Smooth muscle cell (in vitro differentiated cells): ENCODE measurements at regions not wholly inside any gene's neighbourhood (a gene's known extent, or its start where the extent isn't known, plus 50 kb on each side); places are given as distances from the start of the nearest gene placed in this dataset.

Source experiments
- DNase-seq: peaks from one replicate; lab custom pipeline; 2025; ENCODE audit not compliant: unreplicated experiment; lab: John Stamatoyannopoulos, UW
- H2AFZ ChIP-seq: fragments of 200-600 bp; sonication (generic); 2 replicates; pipeline ENCODE4 v1.6.0; 2016; ENCODE audit warnings: antibody characterized with exemption, low read depth, mild to moderate bottlenecking
- H3F3A ChIP-seq: fragments of 200-600 bp; sonication (generic); 2 replicates; pipeline ENCODE4 v1.6.0; 2017; ENCODE audit warnings: antibody characterized with exemption, low read depth
- H3K27ac ChIP-seq: fragments of 200-600 bp; sonication (generic); 2 replicates; pipeline ENCODE4 v1.5.1; 2016; ENCODE audit warnings: low read depth, mild to moderate bottlenecking
- H3K27me3 ChIP-seq: fragments of 200-600 bp; sonication (generic); 2 replicates; pipeline ENCODE4 v1.6.1; 2016; ENCODE audit warnings: low read depth, mild to moderate bottlenecking
- H3K36me3 ChIP-seq: fragments of 200-600 bp; sonication (generic); 2 replicates; pipeline ENCODE4 v1.5.1; 2016; ENCODE audit warnings: low read depth
- H3K4me1 ChIP-seq: fragments of 200-600 bp; sonication (generic); 2 replicates; pipeline ENCODE4 v1.5.1; 2016; ENCODE audit warnings: low read depth
- H3K4me2 ChIP-seq: fragments of 200-600 bp; sonication (generic); 2 replicates; pipeline ENCODE4 v1.6.0; 2016; ENCODE audit warnings: mild to moderate bottlenecking
- H3K4me3 ChIP-seq: fragments of 200-600 bp; sonication (generic); 2 replicates; pipeline ENCODE4 v1.5.1; 2016; ENCODE audit warnings: mild to moderate bottlenecking
- H3K79me2 ChIP-seq: fragments of 200-600 bp; sonication (generic); 2 replicates; pipeline ENCODE4 v1.6.0; 2016; ENCODE audit warnings: low read depth, mild to moderate bottlenecking
- H3K9ac ChIP-seq: fragments of 200-600 bp; sonication (generic); 2 replicates; pipeline ENCODE4 v1.6.0; 2016; ENCODE audit warnings: low read depth
- H3K9me3 ChIP-seq: fragments of 200-600 bp; sonication (generic); replicated peaks from 2 replicates; pipeline ENCODE4 v1.5.1; 2016; ENCODE audit warnings: low read depth
- H4K20me1 ChIP-seq: fragments of 200-600 bp; sonication (generic); 2 replicates; pipeline ENCODE4 v1.6.0; 2016; ENCODE audit warnings: low read depth
- WGBS: methylation state at CpG from one replicate; pipeline ENCODE4 v1.1.7; 2016; ENCODE audit warnings: low lambda C conversion rate; 5-methylcytosine and 5-hydroxymethylcytosine counted together
- TF ChIP-seq, protein P1 (sequence below): fragments of 200-600 bp; sonication (generic); IDR thresholded peaks from 2 replicates; pipeline ENCODE4 v1.5.1; 2017; ENCODE audit warnings: borderline replicate concordance, mild to moderate bottlenecking, antibody characterized with exemption; ENCODE audit not compliant: insufficient read depth, poor library complexity, severe bottlenecking

DNA sequence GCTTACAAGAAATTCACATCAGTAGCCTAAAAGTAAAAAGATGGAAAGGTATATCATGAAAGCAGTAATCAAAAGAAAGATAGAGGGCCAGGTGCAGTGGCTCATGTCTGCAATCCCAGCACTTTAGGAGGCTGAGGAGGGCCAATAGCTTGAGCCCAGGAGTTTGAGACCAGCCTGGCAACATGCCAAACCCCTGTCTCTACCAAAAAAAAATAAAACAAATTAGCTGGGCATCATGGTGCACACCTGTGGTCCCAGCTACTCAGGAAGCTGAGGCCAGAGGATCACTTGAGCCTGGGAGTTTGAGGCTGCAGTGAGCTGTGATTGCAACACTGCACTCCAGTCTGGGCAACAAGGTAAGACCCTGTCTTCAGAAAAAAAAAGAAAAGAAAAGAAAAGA, 55.5 kb downstream of the GSPT2 start:
- peaks cover under 1% of the 10 kb centered on the region for H3K4me1 ChIP-seq
- DNase-seq, result no peak

DNA sequence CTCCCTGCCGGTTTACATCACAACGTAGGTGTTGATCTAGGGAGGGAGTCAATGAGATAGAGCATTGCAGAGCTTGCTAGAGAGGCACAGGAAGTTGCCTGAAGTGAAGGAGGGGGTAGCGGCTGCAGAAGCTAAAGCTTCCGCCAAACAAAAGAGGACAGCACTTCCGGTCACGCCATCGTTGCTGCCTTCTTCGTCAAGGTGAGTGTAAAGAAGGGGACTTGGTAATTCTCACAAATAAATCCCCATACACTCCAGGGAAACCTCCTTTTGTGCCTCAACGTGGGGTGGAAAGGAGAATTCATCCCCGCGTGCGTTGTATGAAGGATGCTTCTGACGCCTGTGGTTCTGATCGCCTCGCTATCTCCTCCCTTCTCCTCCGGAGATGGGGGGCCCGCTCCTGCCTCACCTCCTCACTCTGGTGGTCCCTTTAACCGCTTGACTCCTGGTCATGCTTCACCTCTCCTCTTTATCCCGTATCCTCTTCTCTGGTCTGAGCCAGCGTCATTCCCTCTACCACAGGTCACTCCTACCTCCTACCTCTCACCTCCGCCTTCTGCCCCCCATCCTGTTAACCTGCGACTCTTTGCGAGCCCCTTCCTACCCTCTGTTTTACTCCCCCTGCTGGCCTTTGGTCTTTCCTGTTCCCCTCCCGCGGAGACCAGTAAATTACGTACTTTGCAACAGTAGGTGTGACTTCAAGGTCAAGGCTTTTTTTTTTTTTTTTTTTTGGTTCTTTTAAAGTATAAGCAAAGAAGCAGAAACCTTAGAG, 59.9 kb downstream of the GSPT2 start:
- Histone ChIP-seq H3K9me3 (no peaks in the 10 kb centered on the region), H3K36me3 (no peaks in the 10 kb centered on the region), H3K9ac (peak overlapping the region; percentile 47), H3K27me3 (no peaks in the 10 kb centered on the region), H3K4me3 (peak overlapping the region; percentile 61), H3K4me2 (peak overlapping the region; percentile 82), H3K79me2 (peaks cover 7% of the 10 kb centered on the region), H2AFZ (peak overlapping the region; percentile 80), H4K20me1 (no peaks in the 10 kb centered on the region), H3F3A (no peaks in the 10 kb centered on the region), H3K4me1 (peaks cover 2% of the 10 kb centered on the region), H3K27ac (no peak overlapping the region)
- DNase-seq, result no peak
- TF ChIP-seq, protein P1, sequence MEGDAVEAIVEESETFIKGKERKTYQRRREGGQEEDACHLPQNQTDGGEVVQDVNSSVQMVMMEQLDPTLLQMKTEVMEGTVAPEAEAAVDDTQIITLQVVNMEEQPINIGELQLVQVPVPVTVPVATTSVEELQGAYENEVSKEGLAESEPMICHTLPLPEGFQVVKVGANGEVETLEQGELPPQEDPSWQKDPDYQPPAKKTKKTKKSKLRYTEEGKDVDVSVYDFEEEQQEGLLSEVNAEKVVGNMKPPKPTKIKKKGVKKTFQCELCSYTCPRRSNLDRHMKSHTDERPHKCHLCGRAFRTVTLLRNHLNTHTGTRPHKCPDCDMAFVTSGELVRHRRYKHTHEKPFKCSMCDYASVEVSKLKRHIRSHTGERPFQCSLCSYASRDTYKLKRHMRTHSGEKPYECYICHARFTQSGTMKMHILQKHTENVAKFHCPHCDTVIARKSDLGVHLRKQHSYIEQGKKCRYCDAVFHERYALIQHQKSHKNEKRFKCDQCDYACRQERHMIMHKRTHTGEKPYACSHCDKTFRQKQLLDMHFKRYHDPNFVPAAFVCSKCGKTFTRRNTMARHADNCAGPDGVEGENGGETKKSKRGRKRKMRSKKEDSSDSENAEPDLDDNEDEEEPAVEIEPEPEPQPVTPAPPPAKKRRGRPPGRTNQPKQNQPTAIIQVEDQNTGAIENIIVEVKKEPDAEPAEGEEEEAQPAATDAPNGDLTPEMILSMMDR, result no peak
- 28% methylated on average over 26 of the region's 26 CpGs for WGBS

More for the DNA sequence above, 55.5 kb downstream of the GSPT2 start:
- Histone ChIP-seq H3K27ac (no peak overlapping the region), H3K79me2 (no peaks in the 10 kb centered on the region), H3K4me3 (no peak overlapping the region), H3F3A (no peaks in the 10 kb centered on the region), H3K9ac (no peak overlapping the region), H2AFZ (no peak overlapping the region), H3K4me2 (no peak overlapping the region), H4K20me1 (no peaks in the 10 kb centered on the region), H3K9me3 (no peaks in the 10 kb centered on the region), H3K27me3 (no peaks in the 10 kb centered on the region), H3K36me3 (no peaks in the 10 kb centered on the region)
- TF ChIP-seq, protein P1, result no peak

DNA sequence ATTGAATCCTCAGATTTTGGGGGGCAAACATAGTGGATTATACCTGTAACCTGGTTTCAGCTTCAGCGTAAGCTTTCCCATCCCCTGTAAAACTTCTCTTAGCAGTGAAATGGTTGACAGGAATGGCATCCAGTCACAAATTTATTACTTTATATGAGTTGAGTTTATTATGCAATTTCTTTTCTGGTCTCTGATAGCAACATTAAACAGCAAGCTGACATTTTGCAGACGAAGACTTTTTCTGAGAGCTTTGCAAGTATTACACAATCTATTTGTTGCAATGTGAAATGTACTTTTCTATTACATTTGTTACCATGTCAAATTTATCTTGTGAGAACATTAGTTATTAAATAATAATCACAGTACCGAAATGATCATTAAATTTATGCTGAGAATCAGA, 60.6 kb downstream of the GSPT2 start:
- H3K36me3 ChIP-seq, result no peaks in the 10 kb centered on the region
- H3K4me3 ChIP-seq, result peak overlapping the region; percentile 61
- H3K4me1 ChIP-seq, result peaks cover 2% of the 10 kb centered on the region
- H3F3A ChIP-seq, result no peaks in the 10 kb centered on the region
- H2AFZ ChIP-seq, result no peak overlapping the region
- WGBS, result 62% methylated on average over 3 of the region's 3 CpGs
- peaks cover 10% of the 10 kb centered on the region for H3K79me2 ChIP-seq
- H3K27me3 ChIP-seq, result no peaks in the 10 kb centered on the region
- no peaks in the 10 kb centered on the region for H3K9me3 ChIP-seq
- H4K20me1 ChIP-seq, result no peaks in the 10 kb centered on the region
- no peak overlapping the region for H3K27ac ChIP-seq
- H3K4me2 ChIP-seq, result peak overlapping the region; percentile 82
- TF ChIP-seq, protein P1, result no peak
- H3K9ac ChIP-seq, result no peak overlapping the region
- no peak for DNase-seq

DNA sequence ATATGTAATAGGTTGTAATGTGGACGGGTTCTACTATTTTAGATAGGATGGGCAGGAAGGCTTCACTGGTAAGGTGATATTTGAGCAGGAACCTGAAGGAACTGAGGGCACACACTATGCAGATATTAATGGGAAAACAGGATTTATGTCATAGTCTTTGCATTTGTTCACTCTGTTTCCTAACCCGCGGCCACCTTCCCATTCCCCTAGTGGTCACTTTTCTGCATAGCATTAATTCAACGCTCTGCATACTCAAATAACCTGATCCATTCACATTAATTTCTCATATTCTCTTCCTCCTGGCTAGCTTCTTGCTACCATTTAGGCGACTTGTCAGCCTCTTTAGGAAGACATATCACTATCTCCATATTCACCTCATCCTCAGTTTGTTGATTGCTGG, 61.5 kb downstream of the GSPT2 start:
- TF ChIP-seq, protein P1, result no peak
- 76% methylated on average over 5 of the region's 5 CpGs for whole genome bisulfite sequencing
- no peaks in the 10 kb centered on the region for H3K27me3 ChIP-seq
- H3K4me1 ChIP-seq, result peaks cover 2% of the 10 kb centered on the region
- peak overlapping the region; percentile 61 for H3K4me3 ChIP-seq
- no peaks in the 10 kb centered on the region for H3K9me3 ChIP-seq
- H3K27ac ChIP-seq, result no peak overlapping the region
- no peak overlapping the region for H2AFZ ChIP-seq
- H3K4me2 ChIP-seq, result no peak overlapping the region
- DNase-seq, result no peak
- no peaks in the 10 kb centered on the region for H3F3A ChIP-seq
- H3K79me2 ChIP-seq, result peaks cover 11% of the 10 kb centered on the region
- no peaks in the 10 kb centered on the region for H4K20me1 ChIP-seq
- H3K9ac ChIP-seq, result no peak overlapping the region
- no peaks in the 10 kb centered on the region for H3K36me3 ChIP-seq
